MCF 10A (cell line): ENCODE measurements at regions not wholly inside any gene's neighbourhood (a gene's known extent, or its start where the extent isn't known, plus 50 kb on each side); places are given as distances from the start of the nearest gene placed in this dataset.

Experiments
- BruUV-seq: library from RNA; stranded (reverse); fragments of 400-500 nt; replicated peaks from 2 replicates; lab custom pipeline; 2021; lab: Mats Ljungman, UMichigan
- CTCF ChIA-PET: fragments of 300-600 bp; sonication (Branson Sonifier 250); formaldehyde crosslinking; extraction: SDS; loops from one replicate; lab custom pipeline; 2021; ENCODE audit warnings: antibody characterized with exemption, inconsistent platforms; lab: Yijun Ruan, JAX
- POLR2A ChIA-PET: fragments of 300-600, 350-650 bp; sonication (Branson Sonifier 250); formaldehyde crosslinking; extraction: SDS; loops from one replicate; lab custom pipeline; 2020; ENCODE audit warnings: antibody characterized with exemption, inconsistent platforms; lab: Yijun Ruan, JAX
- DNase-seq: peaks from one replicate; pipeline ENCODE4 v3.0.0-alpha.2; 2018; ENCODE audit not compliant: unreplicated experiment
- H3K27ac Mint-ChIP-seq: one replicate; pipeline ENCODE4 v1.8.0; 2022; ENCODE audit warnings: mild to moderate bottlenecking, low read depth, mixed read lengths; ENCODE audit not compliant: unreplicated experiment
- H3K27me3 Mint-ChIP-seq: one replicate; pipeline ENCODE4 v1.8.0; 2022; ENCODE audit warnings: mixed read lengths; ENCODE audit not compliant: insufficient read depth, unreplicated experiment
- H3K36me3 Mint-ChIP-seq: one replicate; pipeline ENCODE4 v1.8.0; 2022; ENCODE audit warnings: mild to moderate bottlenecking, moderate library complexity, mixed read lengths; ENCODE audit not compliant: insufficient read depth, unreplicated experiment
- H3K4me1 Mint-ChIP-seq: one replicate; pipeline ENCODE4 v1.8.0; 2022; ENCODE audit warnings: mixed read lengths; ENCODE audit not compliant: insufficient read depth, unreplicated experiment
- H3K4me3 Mint-ChIP-seq: one replicate; pipeline ENCODE4 v1.8.0; 2022; ENCODE audit warnings: mild to moderate bottlenecking, moderate library complexity, mixed read lengths; ENCODE audit not compliant: unreplicated experiment
- H3K9me3 Mint-ChIP-seq: one replicate; pipeline ENCODE4 v1.8.0; 2022; ENCODE audit warnings: mixed read lengths; ENCODE audit not compliant: unreplicated experiment
- intact Hi-C: fragments of 100-400 bp; cut with micrococcal nuclease; formaldehyde crosslinking; loops from 2 replicates; pipeline ENCODE4 v1.14.1; 2022
- TF ChIP-seq, protein P1 (sequence below): fragments of 200-600 bp; IDR thresholded peaks from one replicate; pipeline ENCODE4 v1.8.0; 2022; ENCODE audit warnings: antibody characterized with exemption, mild to moderate bottlenecking; ENCODE audit not compliant: unreplicated experiment

DNA sequence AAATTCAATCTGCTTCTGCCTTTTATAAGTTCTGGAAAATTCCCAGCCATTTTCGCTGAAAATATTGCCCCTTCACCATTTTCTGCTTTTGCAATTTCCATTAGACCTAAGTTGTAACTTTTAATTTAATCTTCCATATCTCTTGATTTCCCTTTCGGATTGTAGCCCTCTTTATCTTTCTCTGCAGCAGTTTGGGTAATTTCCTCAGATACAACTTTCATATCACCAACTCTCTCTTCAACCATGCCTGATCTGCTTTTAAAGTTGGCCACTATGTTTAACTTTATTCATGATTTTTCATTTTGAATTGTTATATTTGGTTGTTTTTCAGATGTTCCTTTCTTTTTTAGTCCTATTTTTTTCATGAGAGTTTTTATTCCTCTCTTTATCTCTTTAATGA is 157.0 kb upstream of the VLDLR start:
- TF ChIP-seq, protein P1, sequence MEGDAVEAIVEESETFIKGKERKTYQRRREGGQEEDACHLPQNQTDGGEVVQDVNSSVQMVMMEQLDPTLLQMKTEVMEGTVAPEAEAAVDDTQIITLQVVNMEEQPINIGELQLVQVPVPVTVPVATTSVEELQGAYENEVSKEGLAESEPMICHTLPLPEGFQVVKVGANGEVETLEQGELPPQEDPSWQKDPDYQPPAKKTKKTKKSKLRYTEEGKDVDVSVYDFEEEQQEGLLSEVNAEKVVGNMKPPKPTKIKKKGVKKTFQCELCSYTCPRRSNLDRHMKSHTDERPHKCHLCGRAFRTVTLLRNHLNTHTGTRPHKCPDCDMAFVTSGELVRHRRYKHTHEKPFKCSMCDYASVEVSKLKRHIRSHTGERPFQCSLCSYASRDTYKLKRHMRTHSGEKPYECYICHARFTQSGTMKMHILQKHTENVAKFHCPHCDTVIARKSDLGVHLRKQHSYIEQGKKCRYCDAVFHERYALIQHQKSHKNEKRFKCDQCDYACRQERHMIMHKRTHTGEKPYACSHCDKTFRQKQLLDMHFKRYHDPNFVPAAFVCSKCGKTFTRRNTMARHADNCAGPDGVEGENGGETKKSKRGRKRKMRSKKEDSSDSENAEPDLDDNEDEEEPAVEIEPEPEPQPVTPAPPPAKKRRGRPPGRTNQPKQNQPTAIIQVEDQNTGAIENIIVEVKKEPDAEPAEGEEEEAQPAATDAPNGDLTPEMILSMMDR: no peak
- Mint-ChIP-seq H3K4me3 (no peak overlapping the region), H3K4me1 (no peaks in the 10 kb centered on the region), H3K27ac (no peak overlapping the region), H3K36me3 (no peaks in the 10 kb centered on the region), H3K27me3 (peaks cover 14% of the 10 kb centered on the region), H3K9me3 (no peaks in the 10 kb centered on the region)
- no peak for DNase-seq
- intact Hi-C loops: no loop called here
- ChIA-PET CTCF (no interaction called here), POLR2A (no interaction called here)
- no TSS peak for BruUV-seq

DNA sequence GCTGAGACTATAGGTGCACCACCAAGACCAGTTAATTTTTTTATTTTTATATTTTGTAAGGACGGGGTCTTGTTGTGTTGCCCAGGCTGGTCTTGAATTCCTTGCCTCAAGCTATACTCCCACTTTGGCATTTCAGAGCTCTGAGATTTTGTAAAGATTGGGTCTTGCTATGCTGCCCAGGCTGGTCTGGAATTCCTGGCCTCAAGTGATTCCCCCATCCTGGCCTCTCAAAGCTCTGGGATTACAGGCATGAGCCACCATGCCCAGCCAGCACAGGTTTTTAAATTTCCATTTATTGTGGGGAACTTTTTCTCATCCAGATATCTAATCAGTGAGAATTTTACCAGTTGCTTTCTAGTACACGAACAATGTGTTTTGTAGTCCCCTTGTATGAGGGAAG is 156.1 kb upstream of the VLDLR start:
- no peaks in the 10 kb centered on the region for H3K4me1 Mint-ChIP-seq
- H3K36me3 Mint-ChIP-seq: no peaks in the 10 kb centered on the region
- H3K9me3 Mint-ChIP-seq: no peaks in the 10 kb centered on the region
- peaks cover 14% of the 10 kb centered on the region for H3K27me3 Mint-ChIP-seq
- intact Hi-C loops: no loop called here
- no peak overlapping the region for H3K27ac Mint-ChIP-seq
- CTCF ChIA-PET: no interaction called here
- POLR2A ChIA-PET: interaction anchor here (0.7 kb wide), 1 partner anchor 234 kb away, joined by 3 read pairs; no protein-coding TSS in a partner anchor
- no TSS peak for BruUV-seq
- TF ChIP-seq, protein P1: no peak
- no peak for DNase-seq
- no peak overlapping the region for H3K4me3 Mint-ChIP-seq

DNA sequence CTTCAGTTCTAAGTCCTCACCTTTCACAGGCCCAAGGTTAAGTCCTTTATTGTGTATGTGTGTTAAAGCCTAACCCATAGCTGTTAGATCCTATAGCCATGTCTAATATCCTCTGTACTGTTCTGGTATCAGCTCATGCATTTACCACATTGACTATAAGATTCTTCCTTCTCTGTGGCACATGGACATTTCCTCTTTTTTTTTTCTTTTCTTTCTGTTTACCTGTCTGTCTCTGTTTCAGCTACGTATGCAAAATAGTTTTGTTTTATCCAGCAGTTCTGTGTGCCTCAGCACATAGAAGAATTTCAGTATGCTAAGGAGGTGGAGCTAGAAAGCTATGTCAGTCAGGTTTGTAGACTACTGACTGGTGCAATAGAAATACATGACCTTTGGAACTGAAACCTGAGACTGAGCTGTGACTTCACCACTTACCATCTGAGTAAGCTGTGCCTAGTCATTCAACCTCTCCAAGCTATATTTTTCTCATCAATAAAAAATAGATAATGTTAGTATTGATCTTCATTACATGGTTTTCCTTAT is 155.6 kb upstream of the VLDLR start:
- peak; percentile 54 for DNase-seq
- no TSS peak for BruUV-seq
- no peaks in the 10 kb centered on the region for H3K4me1 Mint-ChIP-seq
- TF ChIP-seq, protein P1: no peak
- intact Hi-C loops: loop anchor here (1.0 kb wide), 1 partner anchor 334 kb away; no protein-coding TSS in a partner anchor
- H3K9me3 Mint-ChIP-seq: no peaks in the 10 kb centered on the region
- no peak overlapping the region for H3K27ac Mint-ChIP-seq
- POLR2A ChIA-PET: interaction anchor here (0.7 kb wide), 1 partner anchor 233 kb away, joined by 3 read pairs; no protein-coding TSS in a partner anchor
- CTCF ChIA-PET: interaction anchor here (0.7 to 0.9 kb wide), 2 partner anchors 32 to 72 kb away, joined by 3 to 4 read pairs; no protein-coding TSS in a partner anchor
- no peak overlapping the region for H3K4me3 Mint-ChIP-seq
- peaks cover 11% of the 10 kb centered on the region for H3K27me3 Mint-ChIP-seq
- no peaks in the 10 kb centered on the region for H3K36me3 Mint-ChIP-seq

DNA sequence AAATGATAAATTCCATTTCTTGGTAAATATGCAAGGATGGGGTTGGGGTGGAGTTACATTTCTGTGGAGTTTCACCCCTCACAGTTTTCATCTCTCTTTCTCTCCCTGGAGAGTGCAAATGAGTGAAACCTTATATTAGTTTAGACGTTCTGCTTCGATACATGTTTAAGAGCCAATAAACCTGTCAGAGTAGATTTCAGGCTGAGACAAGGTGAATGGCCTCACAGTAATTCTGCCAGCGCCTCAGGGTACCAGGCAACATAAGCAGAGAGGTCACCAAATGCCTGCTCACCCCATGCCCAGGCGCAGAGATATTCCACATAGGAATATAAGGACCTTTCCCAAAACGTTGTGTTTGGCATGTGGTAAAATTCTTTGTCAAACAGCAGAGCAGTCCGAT is 154.9 kb upstream of the VLDLR start:
- H3K27me3 Mint-ChIP-seq: peaks cover 4% of the 10 kb centered on the region
- H3K4me3 Mint-ChIP-seq: no peak overlapping the region
- TF ChIP-seq, protein P1: no peak
- no TSS peak for BruUV-seq
- H3K4me1 Mint-ChIP-seq: no peaks in the 10 kb centered on the region
- H3K27ac Mint-ChIP-seq: no peak overlapping the region
- CTCF ChIA-PET: interaction anchor here (0.9 kb wide), 1 partner anchor 32 kb away, joined by 3 read pairs; no protein-coding TSS in a partner anchor
- H3K36me3 Mint-ChIP-seq: no peaks in the 10 kb centered on the region
- intact Hi-C loops: loop anchor here (1.0 kb wide), 1 partner anchor 334 kb away; no protein-coding TSS in a partner anchor
- no peak for DNase-seq
- H3K9me3 Mint-ChIP-seq: no peaks in the 10 kb centered on the region
- POLR2A ChIA-PET: interaction anchor here (0.6 kb wide), 1 partner anchor 64 kb away, joined by 3 read pairs; no protein-coding TSS in a partner anchor
